ENCODE measurements at regions not wholly inside any gene's neighbourhood (a gene's known extent, or its start where the extent isn't known, plus 50 kb on each side); places are given as distances from the start of the nearest gene placed in this dataset.

DNA sequence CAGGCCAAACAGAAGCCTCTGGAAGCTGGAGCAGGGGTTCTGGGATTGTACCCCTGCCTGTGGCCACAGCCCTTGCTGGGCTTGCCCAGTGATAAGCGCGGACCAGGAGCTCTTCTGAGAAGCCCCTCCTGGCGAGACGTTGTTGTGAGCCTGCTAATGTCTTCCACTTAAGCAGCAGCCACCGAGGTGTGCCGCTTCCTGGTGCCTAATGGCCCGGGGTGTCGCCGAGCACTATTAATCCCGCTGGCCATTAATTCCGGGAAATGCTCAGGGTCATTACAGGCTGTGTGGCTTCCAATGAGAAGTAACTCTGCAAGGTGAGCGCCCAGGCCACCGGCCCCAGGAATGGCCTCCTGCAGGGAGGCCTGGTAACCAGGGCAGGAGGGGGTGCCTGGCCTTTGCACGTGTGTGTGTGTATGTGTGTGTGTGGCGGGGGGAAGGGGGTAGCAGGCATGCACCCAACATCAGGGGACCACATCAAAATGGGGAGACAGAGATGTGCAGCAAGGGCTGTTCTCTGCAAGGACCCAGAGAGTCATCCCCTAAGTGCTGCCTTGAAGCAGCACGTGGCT lies 175.0 kb downstream of the URI1 start:
- H3K4me1 ChIP-seq (ENCODE audit: control insufficient read depth, insufficient read depth, low read length) = no peaks in the 10 kb centered on the region
- H4K5ac ChIP-seq (ENCODE audit: low read depth, low read length) = no peak overlapping the region
- no peak overlapping the region for H3K56ac ChIP-seq (ENCODE audit: extremely low read depth, insufficient read depth, low read length)
- no peak overlapping the region for H3K9ac ChIP-seq (ENCODE audit: low read depth, low read length)
- H3K23ac ChIP-seq (ENCODE audit: low read depth, low read length) = no peak overlapping the region
- no peak overlapping the region for H3K18ac ChIP-seq (ENCODE audit: low read depth, low read length)
- no peaks in the 10 kb centered on the region for H4K20me1 ChIP-seq (ENCODE audit: insufficient read depth, low read length)
- H3K27me3 ChIP-seq (ENCODE audit: control insufficient read depth, insufficient read depth, low read length) = no peaks in the 10 kb centered on the region
- ChIA-PET POLR2A (ENCODE audit: unreplicated experiment) (no interaction called here), CTCF (no interaction called here)
- no peaks in the 10 kb centered on the region for H3K36me3 ChIP-seq (ENCODE audit: control insufficient read depth, insufficient read depth, low read length)
- no peak overlapping the region for H4K8ac ChIP-seq (ENCODE audit: low read depth in 2 of 2, low read length in 2 of 2)
- H2AK9ac ChIP-seq (replicated peaks; ENCODE audit: low read depth, low read length, poor library complexity) = no peak overlapping the region
- no peak overlapping the region for H3K27ac ChIP-seq (ENCODE audit: insufficient read depth, low read length)
- no peak overlapping the region for H2BK15ac ChIP-seq (ENCODE audit: low read depth, low read length)
- no TSS peak for BruUV-seq (replicated peaks)
- H3K4me2 ChIP-seq (ENCODE audit: low read depth, low read length) = no peak overlapping the region
- H2AK5ac ChIP-seq (ENCODE audit: low read depth, low read length) = no peak overlapping the region
- ATAC-seq (ENCODE audit: low read depth) = no peak
- no peak overlapping the region for H2AFZ ChIP-seq (replicated peaks; ENCODE audit: low read length, poor library complexity)
- TF ChIP-seq FOS (IDR thresholded peaks at IDR 0.05; ENCODE audit: low read depth, low read length) = no peak
- no peak overlapping the region for H3K4me3 ChIP-seq (ENCODE audit: insufficient read depth, low read depth, low read length)
- H3K9me3 ChIP-seq (ENCODE audit: control insufficient read depth, insufficient read depth, low read length) = peaks cover 10% of the 10 kb centered on the region; the same call in 1 of the 2 replicates
- in situ Hi-C loops (cut with MboI; ENCODE audit: low sequenced_read_pairs) = no loop called here
- no peak for DNase-seq
- intact Hi-C loops (cut with micrococcal nuclease) = no loop called here
- H3K4ac ChIP-seq (ENCODE audit: low read depth, low read length) = no peak overlapping the region
- no peaks in the 10 kb centered on the region for H3K9me1 ChIP-seq (ENCODE audit: insufficient read depth, low read length)
- no peak overlapping the region for H3K14ac ChIP-seq (replicated peaks; ENCODE audit: low read depth, low read length)
- H2BK5ac ChIP-seq (ENCODE audit: low read depth, low read length, poor library complexity, severe bottlenecking) = no peak overlapping the region
- H4K91ac ChIP-seq (ENCODE audit: insufficient read depth, low read depth, low read length) = no peak overlapping the region
- dilution Hi-C loops (cut with HindIII; ENCODE audit: low sequenced_read_pairs, unreplicated experiment) = no loop called here
- WGBS, 2 experiments (ENCODE audit: extremely low coverage in 2 of 2, insufficient read length in 1 of 2) = 60% methylated on average over 9 of the region's 16 CpGs; no CpG with 5 or more reads in 1 of the 2 experiments
- no peak overlapping the region for H2BK20ac ChIP-seq (ENCODE audit: low read depth, low read length)
- H3K79me1 ChIP-seq (ENCODE audit: low read depth in 1 of 2, low read length in 2 of 2) = no peaks in the 10 kb centered on the region
- no peak overlapping the region for H2BK120ac ChIP-seq (ENCODE audit: low read depth, low read length)

All from IMR-90 (cell line).